Neural progenitor cell (in vitro differentiated cells): ENCODE measurements at regions not wholly inside any gene's neighbourhood (a gene's known extent, or its start where the extent isn't known, plus 50 kb on each side); places are given as distances from the start of the nearest gene placed in this dataset.

Experiments
- DNase-seq: peaks from one replicate; pipeline ENCODE4 v3.0.0-alpha.2; 2016; ENCODE audit warnings: low spot score
- H2AFZ ChIP-seq: fragments of 200-600 bp; sonication (generic); replicated peaks from 2 replicates; pipeline ENCODE4 v1.6.1; 2016; ENCODE audit warnings: antibody characterized with exemption
- H3F3A ChIP-seq: fragments of 200-600 bp; sonication (generic); 2 replicates; pipeline ENCODE4 v1.6.1; 2016; ENCODE audit warnings: antibody characterized with exemption, low read depth
- H3K27ac ChIP-seq: fragments of 200-600 bp; sonication (generic); 2 replicates; pipeline ENCODE4 v1.5.1; 2016; ENCODE audit warnings: mild to moderate bottlenecking
- H3K27me3 ChIP-seq: fragments of 200-600 bp; sonication (generic); 2 replicates; pipeline ENCODE4 v1.6.1; 2016; ENCODE audit warnings: mild to moderate bottlenecking, moderate library complexity
- H3K36me3 ChIP-seq: fragments of 200-600 bp; sonication (generic); 2 replicates; pipeline ENCODE4 v1.5.1; 2016
- H3K4me1 ChIP-seq: fragments of 200-600 bp; sonication (generic); 2 replicates; pipeline ENCODE4 v1.6.1; 2016; ENCODE audit warnings: mixed run types
- H3K4me2 ChIP-seq: fragments of 200-600 bp; sonication (generic); 2 replicates; pipeline ENCODE4 v1.6.1; 2016
- H3K4me3 ChIP-seq: fragments of 200-600 bp; sonication (generic); 2 replicates; pipeline ENCODE4 v1.5.1; 2016
- H3K79me2 ChIP-seq: fragments of 200-600 bp; sonication (generic); 2 replicates; pipeline ENCODE4 v1.6.1; 2016; ENCODE audit warnings: low read depth
- H3K9ac ChIP-seq: fragments of 200-600 bp; sonication (generic); 2 replicates; pipeline ENCODE4 v1.6.1; 2016
- H3K9me3 ChIP-seq: fragments of 200-600 bp; sonication (generic); 2 replicates; pipeline ENCODE4 v1.5.1; 2016; ENCODE audit warnings: low read depth
- H4K20me1 ChIP-seq: fragments of 200-600 bp; sonication (generic); 2 replicates; pipeline ENCODE4 v1.6.1; 2016; ENCODE audit warnings: low read depth
- H3K27ac Mint-ChIP-seq: 3 replicates; pipeline ENCODE4 v1.8.0; 2021; ENCODE audit warnings: mixed read lengths
- H3K27me3 Mint-ChIP-seq: 2 replicates; pipeline ENCODE4 v1.8.0; 2022; ENCODE audit warnings: low read depth, mild to moderate bottlenecking, inconsistent platforms, moderate library complexity, mixed read lengths; ENCODE audit not compliant: insufficient read depth
- H3K36me3 Mint-ChIP-seq: 3 replicates; pipeline ENCODE4 v1.8.0; 2021; ENCODE audit warnings: mixed read lengths
- H3K4me1 Mint-ChIP-seq: 3 replicates; pipeline ENCODE4 v1.8.0; 2021; ENCODE audit warnings: mixed read lengths
- H3K4me3 Mint-ChIP-seq: 3 replicates; pipeline ENCODE4 v1.8.0; 2021; ENCODE audit warnings: mild to moderate bottlenecking, moderate library complexity, mixed read lengths
- H3K9me3 Mint-ChIP-seq: 3 replicates; pipeline ENCODE4 v1.8.0; 2020; ENCODE audit warnings: mixed read lengths
- CTCF ChIP-seq: fragments of 200-600 bp; sonication (generic); IDR thresholded peaks from 2 replicates; pipeline ENCODE4 v1.5.1; 2017; ENCODE audit warnings: antibody characterized with exemption, mild to moderate bottlenecking
- EZH2 ChIP-seq: fragments of 200-600 bp; sonication (generic); IDR thresholded peaks from 2 replicates; pipeline ENCODE4 v1.6.1; 2017; ENCODE audit warnings: antibody characterized with exemption, mild to moderate bottlenecking, moderate library complexity
- EZH2phosphoT487 ChIP-seq: fragments of 200-600 bp; sonication (generic); IDR thresholded peaks from 2 replicates; pipeline ENCODE4 v1.6.1; 2017; ENCODE audit warnings: antibody characterized with exemption

- H3K36me3 Mint-ChIP-seq: no peaks in the 10 kb centered on the region
- no peak overlapping the region for H3K4me2 ChIP-seq
- H3K36me3 ChIP-seq: no peaks in the 10 kb centered on the region
- DNase-seq: no peak
- no peak overlapping the region for H3K27ac ChIP-seq
- no peak overlapping the region for H3K9ac ChIP-seq
- H4K20me1 ChIP-seq: no peaks in the 10 kb centered on the region
- H2AFZ ChIP-seq: no peak overlapping the region
- no peaks in the 10 kb centered on the region for H3K9me3 Mint-ChIP-seq
- H3K4me1 ChIP-seq: no peaks in the 10 kb centered on the region
- H3K27me3 Mint-ChIP-seq: peaks cover 2% of the 10 kb centered on the region
- H3K9me3 ChIP-seq: no peaks in the 10 kb centered on the region
- no peak overlapping the region for H3K27ac Mint-ChIP-seq
- no peak overlapping the region for H3K4me3 ChIP-seq
- H3K27me3 ChIP-seq: no peaks in the 10 kb centered on the region
- H3K4me3 Mint-ChIP-seq: no peak overlapping the region
- TF ChIP-seq EZH2: no peak
- TF ChIP-seq EZH2phosphoT487: no peak
- TF ChIP-seq CTCF: no peak
- no peaks in the 10 kb centered on the region for H3F3A ChIP-seq
- H3K4me1 Mint-ChIP-seq: no peaks in the 10 kb centered on the region
- no peaks in the 10 kb centered on the region for H3K79me2 ChIP-seq
Observed at GRCh38 chr9:108643731-108644510, 211.9 kb downstream of the ACTL7B start.

- H3K9ac ChIP-seq: no peak overlapping the region
- Mint-ChIP-seq H3K36me3 (no peaks in the 10 kb centered on the region), H3K27me3 (peaks cover 2% of the 10 kb centered on the region), H3K9me3 (no peaks in the 10 kb centered on the region), H3K4me3 (no peak overlapping the region), H3K4me1 (peaks cover 3% of the 10 kb centered on the region), H3K27ac (no peak overlapping the region)
- H3K27ac ChIP-seq: no peak overlapping the region
- no peaks in the 10 kb centered on the region for H3K27me3 ChIP-seq
- H3K36me3 ChIP-seq: no peaks in the 10 kb centered on the region
- no peak overlapping the region for H3K4me3 ChIP-seq
- no peak for DNase-seq
- H3K79me2 ChIP-seq: no peaks in the 10 kb centered on the region
- H3K4me1 ChIP-seq: peaks cover 9% of the 10 kb centered on the region
- no peaks in the 10 kb centered on the region for H4K20me1 ChIP-seq
- peaks cover 3% of the 10 kb centered on the region for H3F3A ChIP-seq
- TF ChIP-seq EZH2 (no peak), EZH2phosphoT487 (no peak), CTCF (no peak)
- H2AFZ ChIP-seq: no peak overlapping the region
- H3K9me3 ChIP-seq: no peaks in the 10 kb centered on the region
- no peak overlapping the region for H3K4me2 ChIP-seq
Observed at GRCh38 chr9:108642871-108643270, 212.9 kb downstream of the ACTL7B start.

GRCh38 chr9:108640230-108640629, 215.6 kb downstream of the ACTL7B start:
- peaks cover 2% of the 10 kb centered on the region for H3K27me3 Mint-ChIP-seq
- H3K36me3 ChIP-seq: no peaks in the 10 kb centered on the region
- no peak for DNase-seq
- H3K27ac ChIP-seq: no peak overlapping the region
- H2AFZ ChIP-seq: no peak overlapping the region
- TF ChIP-seq EZH2phosphoT487 (no peak), EZH2 (no peak), CTCF (no peak)
- peaks cover 22% of the 10 kb centered on the region for H3F3A ChIP-seq
- H3K27me3 ChIP-seq: no peaks in the 10 kb centered on the region
- no peak overlapping the region for H3K4me3 ChIP-seq
- H3K27ac Mint-ChIP-seq: no peak overlapping the region
- H3K9me3 ChIP-seq: no peaks in the 10 kb centered on the region
- H3K4me1 ChIP-seq: peaks cover 33% of the 10 kb centered on the region
- no peak overlapping the region for H3K9ac ChIP-seq
- H3K36me3 Mint-ChIP-seq: no peaks in the 10 kb centered on the region
- H3K4me1 Mint-ChIP-seq: peaks cover 25% of the 10 kb centered on the region
- H3K9me3 Mint-ChIP-seq: no peaks in the 10 kb centered on the region
- H3K4me2 ChIP-seq: no peak overlapping the region
- no peak overlapping the region for H3K4me3 Mint-ChIP-seq
- H4K20me1 ChIP-seq: no peaks in the 10 kb centered on the region
- H3K79me2 ChIP-seq: no peaks in the 10 kb centered on the region
